ENCODE measurements at regions not wholly inside any gene's neighbourhood (a gene's known extent, or its start where the extent isn't known, plus 50 kb on each side); places are given as distances from the start of the nearest gene placed in this dataset.

GRCh38 chr2:3005859-3006501 lies 371.6 kb downstream of the EIPR1 start:
- POLR2A ChIA-PET: no interaction called here
- CTCF ChIA-PET: no interaction called here

DNA sequence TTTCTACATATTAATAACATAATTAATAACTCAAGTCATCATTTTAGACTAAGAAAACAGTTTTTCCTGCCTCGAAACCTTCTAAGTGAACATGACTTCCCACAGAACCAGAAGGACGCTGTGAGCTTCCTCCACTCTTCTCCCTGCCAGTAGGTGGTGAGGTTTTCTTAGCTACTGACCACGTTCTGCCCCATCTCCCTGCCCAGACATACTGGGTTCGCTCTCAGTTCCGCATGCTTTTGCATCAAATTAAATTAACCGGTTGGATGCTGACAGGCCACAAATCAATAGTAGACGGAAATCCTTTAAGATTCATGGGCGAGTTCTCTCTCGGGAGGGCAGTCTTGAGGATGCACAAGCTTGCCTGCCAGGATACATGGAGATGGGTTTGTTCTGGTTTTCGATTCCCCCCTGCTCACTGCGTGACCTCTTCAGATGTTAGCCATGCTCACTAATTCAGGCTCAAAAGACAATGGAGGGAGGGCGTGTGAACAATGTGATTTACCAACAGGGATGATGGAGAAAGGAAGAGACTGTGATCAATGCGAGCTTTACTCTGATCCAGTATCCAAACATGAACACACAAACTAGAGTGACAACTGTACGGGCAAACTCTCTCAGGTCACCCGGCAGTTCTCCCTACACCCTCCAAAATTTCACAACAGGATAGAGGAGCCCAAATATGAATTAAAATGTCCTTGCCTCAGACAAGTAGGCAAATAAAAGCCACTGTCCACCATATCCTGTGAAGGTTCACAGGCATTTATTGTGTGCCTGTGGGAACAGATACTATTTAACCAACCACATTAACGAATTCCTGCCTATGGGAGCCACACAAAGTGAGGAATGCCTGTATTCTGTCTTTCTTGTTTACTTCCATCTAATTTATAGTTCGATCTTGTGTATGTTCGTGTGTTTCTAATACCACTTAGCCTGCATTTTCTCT lies 375.7 kb downstream of the EIPR1 start:
- CTCF ChIA-PET: no interaction called here
- POLR2A ChIA-PET: no interaction called here

DNA sequence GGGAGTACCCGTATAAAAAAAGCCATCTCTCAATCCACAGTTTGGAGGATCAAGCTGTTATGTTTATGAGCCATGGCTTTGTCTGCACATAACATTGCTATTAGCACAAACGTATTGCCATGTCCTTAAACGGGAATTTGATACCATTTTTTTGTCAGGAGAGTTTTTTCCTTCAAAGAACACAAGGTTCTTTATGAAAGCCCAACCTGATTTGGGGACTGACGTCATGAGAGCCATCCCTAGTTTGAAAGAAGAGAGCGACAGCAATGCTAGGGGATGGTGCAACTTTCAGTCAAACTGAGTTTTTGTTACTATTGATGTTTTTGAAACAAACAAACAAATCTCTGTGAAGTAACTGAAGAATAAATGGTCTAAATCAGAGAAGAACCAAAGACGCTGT lies 376.6 kb downstream of the EIPR1 start:
- ChIA-PET POLR2A (no interaction called here), CTCF (no interaction called here)

GRCh38 chr2:3000125-3000524 lies 377.5 kb downstream of the EIPR1 start:
- ChIA-PET POLR2A (no interaction called here), CTCF (no interaction called here)

GRCh38 chr2:2998971-2999370 lies 378.6 kb downstream of the EIPR1 start:
- ChIA-PET POLR2A (no interaction called here), CTCF (no interaction called here)

GRCh38 chr2:2993172-2993692 lies 384.4 kb downstream of the EIPR1 start:
- CTCF ChIA-PET: no interaction called here
- POLR2A ChIA-PET: no interaction called here

GRCh38 chr2:2992634-2993033 lies 385.0 kb downstream of the EIPR1 start:
- ChIA-PET POLR2A (no interaction called here), CTCF (no interaction called here)

DNA sequence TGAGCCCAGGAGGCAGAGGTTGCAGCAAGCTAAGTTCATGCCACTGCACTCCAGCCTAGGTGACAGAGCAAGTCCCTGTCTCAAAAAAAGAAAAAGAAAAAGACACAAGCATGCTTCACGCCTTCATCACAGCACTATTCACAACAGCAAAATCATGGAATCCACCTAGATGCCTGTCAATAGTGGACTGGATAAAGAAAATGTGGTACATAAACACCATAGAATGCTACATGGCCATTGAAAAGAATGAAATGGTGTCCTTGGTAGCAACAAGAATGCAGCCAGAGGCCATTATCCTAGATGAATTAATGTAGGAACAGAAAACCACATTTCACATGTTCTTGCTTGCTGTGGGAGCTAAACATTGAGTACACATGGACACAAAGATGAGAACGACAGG lies 392.6 kb downstream of the EIPR1 start:
- ChIA-PET POLR2A (no interaction called here), CTCF (no interaction called here)

GRCh38 chr2:2981000-2981399 lies 396.6 kb downstream of the EIPR1 start:
- POLR2A ChIA-PET: no interaction called here
- CTCF ChIA-PET: no interaction called here

DNA sequence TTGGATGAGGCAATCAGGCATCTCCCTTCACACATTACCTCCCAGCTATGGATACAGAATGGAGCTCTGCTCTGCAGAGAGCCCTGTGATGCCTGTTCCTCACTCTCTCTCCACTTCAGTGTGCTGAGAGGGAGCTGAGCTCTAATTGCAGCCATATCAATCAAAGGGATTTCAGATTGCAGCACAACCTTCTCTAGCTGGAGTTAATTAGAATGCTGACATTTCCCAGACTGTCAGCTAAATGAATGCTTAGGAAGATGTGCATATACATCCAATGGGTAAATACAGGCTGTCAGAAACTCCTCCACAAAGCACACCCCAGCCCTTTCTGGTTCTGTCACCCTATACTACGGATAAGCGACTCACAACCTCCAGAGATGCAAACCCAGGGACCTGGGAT lies 402.6 kb downstream of the EIPR1 start:
- CTCF ChIA-PET: no interaction called here
- POLR2A ChIA-PET: no interaction called here

GRCh38 chr2:2960441-2961133 lies 417.0 kb downstream of the EIPR1 start:
- CTCF ChIA-PET: no interaction called here

DNA sequence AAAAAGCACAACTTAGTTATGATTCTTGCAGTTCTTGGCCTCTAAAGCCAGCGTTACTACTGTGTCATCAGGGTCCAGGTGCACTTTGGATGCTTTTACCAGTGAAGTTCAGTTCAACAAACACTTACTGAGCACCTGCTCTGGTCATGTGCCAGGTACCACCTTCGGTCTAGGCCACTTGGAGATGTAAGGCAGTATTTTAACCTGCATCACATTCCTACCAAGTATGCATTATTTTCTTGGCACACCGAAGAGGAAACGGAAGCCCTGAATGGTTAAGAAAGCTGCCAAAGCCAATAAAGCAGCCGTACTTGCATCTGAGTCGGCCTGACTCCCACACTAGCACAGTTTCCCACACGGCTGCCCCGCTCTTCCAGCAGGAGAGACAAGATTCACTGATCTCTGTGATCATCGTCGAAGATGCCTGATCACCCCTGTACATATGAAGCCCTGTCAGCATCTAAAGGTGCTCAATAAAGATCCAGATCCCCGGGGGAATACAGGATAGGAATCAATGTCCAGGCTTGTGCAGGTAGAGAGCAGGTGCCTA lies 427.1 kb downstream of the EIPR1 start:
- CTCF ChIA-PET: no interaction called here

More at GRCh38 chr2:2960441-2961133, 417.0 kb downstream of the EIPR1 start:
- POLR2A ChIA-PET: no interaction called here

DNA sequence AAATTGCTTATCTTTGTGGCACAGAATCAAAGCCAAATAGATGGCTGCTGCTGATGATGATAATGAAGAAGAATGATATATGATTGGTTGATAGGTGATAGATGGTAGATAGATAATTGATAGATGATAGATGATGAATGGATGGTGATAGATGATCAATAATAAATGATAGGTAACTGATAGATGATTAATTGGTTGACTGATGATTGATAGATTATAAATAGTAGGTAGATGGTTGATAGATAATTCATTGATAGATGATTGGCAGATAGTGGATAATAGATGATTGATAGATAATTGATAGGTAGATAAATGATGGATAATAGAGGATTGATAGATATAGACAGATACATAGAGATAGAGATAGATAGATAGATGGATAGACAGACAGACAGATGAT lies 430.2 kb downstream of the EIPR1 start:
- POLR2A ChIA-PET: no interaction called here

More for the DNA sequence above, 427.1 kb downstream of the EIPR1 start:
- POLR2A ChIA-PET: no interaction called here

GRCh38 chr2:2942906-2943305 lies 434.7 kb downstream of the EIPR1 start:
- CTCF ChIA-PET: no interaction called here
- POLR2A ChIA-PET: no interaction called here

More for the DNA sequence above, 430.2 kb downstream of the EIPR1 start:
- CTCF ChIA-PET: no interaction called here

GRCh38 chr2:2942225-2942624 lies 435.4 kb downstream of the EIPR1 start:
- CTCF ChIA-PET: no interaction called here
- POLR2A ChIA-PET: interaction anchor here (0.6 kb wide), 1 partner anchor 833 kb away, joined by 4 read pairs; no protein-coding TSS in a partner anchor

DNA sequence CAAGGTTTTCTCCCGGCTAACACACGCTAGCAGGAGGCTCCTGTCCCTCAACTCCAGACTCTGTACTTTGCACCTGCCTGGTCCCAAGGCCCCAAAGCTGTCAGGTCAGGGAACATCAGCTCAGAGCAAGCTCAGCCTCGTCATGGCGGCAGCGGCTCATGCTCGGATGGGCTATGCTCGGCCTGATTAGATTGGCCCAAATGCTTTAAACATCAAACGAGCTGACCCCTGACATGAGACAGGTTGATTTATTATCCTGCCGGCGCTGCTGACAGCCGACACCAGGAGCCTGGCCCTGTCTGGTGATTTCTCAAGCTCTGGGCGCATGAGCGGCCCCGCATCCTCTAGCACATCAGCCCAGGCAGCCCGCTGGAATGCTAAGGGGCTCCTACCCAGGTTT lies 436.4 kb downstream of the EIPR1 start:
- CTCF ChIA-PET: no interaction called here
- POLR2A ChIA-PET: no interaction called here

DNA sequence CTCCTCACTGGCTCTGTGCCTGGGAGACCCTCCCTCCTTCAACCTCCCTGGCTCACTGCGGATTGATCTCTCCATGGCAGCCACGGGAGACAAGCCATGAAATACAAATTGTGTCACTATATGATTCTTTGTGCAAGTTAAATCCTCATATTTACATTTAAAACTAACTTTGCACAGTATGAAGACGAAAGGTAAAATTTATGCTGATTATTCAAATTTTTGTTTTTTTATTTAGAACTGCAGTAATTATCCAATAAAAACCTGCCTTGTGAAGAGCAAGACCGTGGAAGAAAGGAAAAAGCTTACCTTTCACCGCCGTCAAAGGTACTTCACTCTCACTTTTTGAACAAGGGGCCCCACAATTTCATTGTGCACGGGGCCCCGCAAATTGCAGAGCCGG lies 436.9 kb downstream of the EIPR1 start:
- POLR2A ChIA-PET: no interaction called here
- CTCF ChIA-PET: no interaction called here

GRCh38 chr2:2940061-2940460 lies 437.6 kb downstream of the EIPR1 start:
- POLR2A ChIA-PET: no interaction called here
- CTCF ChIA-PET: no interaction called here

DNA sequence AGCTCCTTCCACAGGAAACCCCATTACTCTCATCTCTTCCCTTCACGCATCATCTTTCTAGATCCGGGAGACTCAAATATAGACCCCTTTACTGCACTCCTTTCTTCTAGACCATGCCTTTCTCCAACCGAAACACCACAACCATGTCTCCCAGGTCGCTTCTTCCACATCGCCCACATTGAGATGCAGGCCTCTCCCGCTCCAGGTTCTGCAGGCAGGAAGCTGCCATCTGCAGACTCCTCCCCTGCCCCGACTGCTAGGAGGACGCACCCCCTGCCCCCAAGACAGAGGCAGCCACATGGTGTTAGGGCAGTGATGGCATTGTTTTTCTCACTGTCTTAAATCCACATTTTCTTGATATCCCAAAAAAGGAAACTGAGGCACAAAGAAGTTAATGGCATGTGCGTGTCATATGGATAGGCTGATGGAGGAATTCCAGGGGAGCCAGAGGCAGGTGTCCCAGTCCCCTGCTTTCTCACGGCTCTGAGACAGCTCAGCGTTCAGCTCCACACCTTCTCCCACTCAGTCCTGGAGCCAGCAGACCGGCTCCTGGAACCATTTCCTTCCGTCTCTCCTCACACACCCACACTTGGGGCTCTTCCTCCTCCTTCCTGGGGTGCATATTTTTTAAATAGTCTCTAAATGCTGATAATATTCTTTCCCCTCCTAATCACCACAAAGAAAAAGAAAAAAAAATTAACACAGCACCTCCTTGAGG lies 438.4 kb downstream of the EIPR1 start:
- POLR2A ChIA-PET: no interaction called here
- CTCF ChIA-PET: no interaction called here

- ChIA-PET CTCF (no interaction called here), POLR2A (no interaction called here)
These were observed 439.1 kb downstream of the EIPR1 start for GRCh38 chr2:2938481-2938880.

Measured in activated CD8-positive, alpha-beta memory T cell treated with anti-CD3 and anti-CD28 coated beads for 36 hours (primary cell).